HCT116 (cell line): ENCODE measurements at regions not wholly inside any gene's neighbourhood (a gene's known extent, or its start where the extent isn't known, plus 50 kb on each side); places are given as distances from the start of the nearest gene placed in this dataset.

Experiments
- ATAC-seq: fragments of 200-7000 bp; cut with Tn5 transposase; 2 replicates; pipeline ENCODE4 v1.9.1; 2020; ENCODE audit warnings: mild to moderate bottlenecking, moderate library complexity
- BruUV-seq: library from RNA; stranded (reverse); fragments of 400-500 nt; replicated peaks from 2 replicates; lab custom pipeline; 2021; lab: Mats Ljungman, UMichigan
- CTCF ChIA-PET: fragments of 300-600 bp; sonication (Branson Sonifier 250); formaldehyde crosslinking; loops from one replicate; lab custom pipeline; 2021; ENCODE audit warnings: antibody characterized with exemption; lab: Charles Lee
- POLR2A ChIA-PET: fragments of 300-600, 350-600 bp; sonication (Branson Sonifier 250); formaldehyde crosslinking; loops from one replicate; lab custom pipeline; 2021; ENCODE audit warnings: antibody characterized with exemption; lab: Charles Lee
- RAD21 ChIA-PET, 2 experiments: fragments of 300-600 bp; sonication (Branson Sonifier 250); formaldehyde crosslinking; loops; one replicate each; lab custom pipeline; 2023; ENCODE audit warnings: low total read pairs in 2 of 2; ENCODE audit not compliant: uncharacterized antibody in 2 of 2, unreplicated experiment in 2 of 2, low non-redundant PET in 1 of 2; lab: Charles Lee
- DNase-seq: peaks from one replicate; pipeline ENCODE4 v3.0.0-alpha.2; 2010; ENCODE audit warnings: low read depth, low spot score
- H2AFZ ChIP-seq: fragments of 200-600 bp; shearing (Covaris generic), sonication (generic); 2 replicates; pipeline ENCODE4 v1.6.1; 2017; ENCODE audit warnings: low read depth, mixed run types, mixed read lengths, antibody characterized with exemption, low read length; ENCODE audit not compliant: poor library complexity, severe bottlenecking
- H3K27ac ChIP-seq: 2 replicates; pipeline ENCODE4 v1.5.1; 2012; ENCODE audit warnings: low read depth, low read length
- H3K27me3 ChIP-seq: fragments of 200-600 bp; sonication (generic); 2 replicates; pipeline ENCODE4 v1.6.1; 2016; ENCODE audit warnings: mixed run types, low read length, mixed read lengths; ENCODE audit not compliant: insufficient read depth
- H3K36me3 ChIP-seq, 2 experiments: fragments of 200-500 bp in 1 of 2; fragments of 200-600 bp in 1 of 2; sonication (Bioruptor generic) in 1 of 2; sonication (generic) in 1 of 2; 2 replicates each; pipeline versions ENCODE4 v1.5.1 to v1.6.1; 2014 to 2016; ENCODE audit warnings: low read length in 2 of 2, inconsistent platforms in 1 of 2, mixed read lengths in 1 of 2, mixed run types in 1 of 2; ENCODE audit not compliant: insufficient read depth in 2 of 2, control insufficient read depth in 1 of 2
- H3K4me1 ChIP-seq, 2 experiments: fragments of 200-600 bp in 1 of 2; sonication (generic) in 1 of 2; 2 replicates each; pipeline versions ENCODE4 v1.5.1 to v1.6.1; 2012 to 2017; ENCODE audit warnings: low read length in 2 of 2, inconsistent platforms in 1 of 2, mild to moderate bottlenecking in 1 of 2, mixed read lengths in 1 of 2, mixed run types in 1 of 2, moderate library complexity in 1 of 2; ENCODE audit not compliant: insufficient read depth in 2 of 2, control insufficient read depth in 1 of 2
- H3K4me2 ChIP-seq: fragments of 200-600 bp; sonication (generic); 2 replicates; pipeline ENCODE4 v1.6.1; 2017; ENCODE audit warnings: mixed run types, low read length, mixed read lengths
- H3K4me3 ChIP-seq, 2 experiments: fragments of 200-600 bp in 1 of 2; sonication (generic) in 1 of 2; replicated peaks in 1 of 2; 2 replicates each; pipeline ENCODE4 v1.5.1; 2011 to 2016; ENCODE audit warnings: low read length in 2 of 2, control low read depth in 1 of 2, low read depth in 1 of 2, mild to moderate bottlenecking in 1 of 2, mixed read lengths in 1 of 2, mixed run types in 1 of 2
- H3K79me2 ChIP-seq: fragments of 200-600 bp; sonication (generic); 2 replicates; pipeline ENCODE4 v1.6.1; 2017; ENCODE audit warnings: mild to moderate bottlenecking, mixed run types, low read length, moderate library complexity, mixed read lengths; ENCODE audit not compliant: insufficient read depth
- H3K9ac ChIP-seq: fragments of 200-600 bp; sonication (generic); 2 replicates; pipeline ENCODE4 v1.6.1; 2016; ENCODE audit warnings: low read length, mixed read lengths
- H3K9me2 ChIP-seq: fragments of 200-600 bp; sonication (generic), shearing (Covaris generic); 2 replicates; pipeline ENCODE4 v1.6.1; 2017; ENCODE audit warnings: mixed run types, mild to moderate bottlenecking, moderate library complexity; ENCODE audit not compliant: insufficient read depth
- H3K9me3 ChIP-seq, 2 experiments: fragments of 200-500 bp in 1 of 2; fragments of 200-600 bp in 1 of 2; sonication (Bioruptor generic) in 1 of 2; sonication (generic) in 1 of 2; 2 replicates each; pipeline ENCODE4 v1.6.1; 2014 to 2017; ENCODE audit warnings: low read length in 2 of 2, mixed read lengths in 2 of 2, inconsistent platforms in 1 of 2, low read depth in 1 of 2, mild to moderate bottlenecking in 1 of 2, mixed run types in 1 of 2, moderate library complexity in 1 of 2; ENCODE audit not compliant: control insufficient read depth in 1 of 2, insufficient read depth in 1 of 2
- H4K20me1 ChIP-seq: fragments of 200-600 bp; sonication (generic), shearing (Covaris generic); 2 replicates; pipeline ENCODE4 v1.6.1; 2017; ENCODE audit warnings: mixed run types, mild to moderate bottlenecking, moderate library complexity; ENCODE audit not compliant: insufficient read depth
- ATF3 ChIP-seq: IDR thresholded peaks from 2 replicates; pipeline ENCODE4 v1.6.1; 2012
- CBX3 ChIP-seq: IDR thresholded peaks from 2 replicates; pipeline ENCODE4 v1.6.1; 2012; ENCODE audit warnings: low read depth
- CEBPB ChIP-seq: IDR thresholded peaks from 2 replicates; pipeline ENCODE4 v1.6.1; 2012; ENCODE audit warnings: low read depth
- ELF1 ChIP-seq: IDR thresholded peaks from 2 replicates; pipeline ENCODE4 v1.6.1; 2012; ENCODE audit warnings: low read depth, borderline replicate concordance
- EZH2 ChIP-seq: fragments of 200-600 bp; sonication (generic); IDR thresholded peaks from 2 replicates; pipeline ENCODE4 v1.6.1; 2017; ENCODE audit warnings: antibody characterized with exemption, mixed run types
- EZH2phosphoT487 ChIP-seq: fragments of 200-600 bp; IDR thresholded peaks from 2 replicates; pipeline ENCODE4 v1.6.1; 2018; ENCODE audit warnings: antibody characterized with exemption, borderline replicate concordance
- FOSL1 ChIP-seq: IDR thresholded peaks from 2 replicates; pipeline ENCODE4 v1.6.1; 2012; ENCODE audit warnings: low read depth
- JUND ChIP-seq: IDR thresholded peaks from 2 replicates; pipeline ENCODE4 v1.6.1; 2012
- MAX ChIP-seq: IDR thresholded peaks from 2 replicates; pipeline ENCODE4 v1.6.1; 2012
- POLR2A ChIP-seq: IDR thresholded peaks from 2 replicates; pipeline ENCODE4 v1.7.0; 2011; ENCODE audit warnings: borderline replicate concordance; ENCODE audit not compliant: insufficient read depth, insufficient read length; ENCODE audit errors: extremely low read depth
- POLR2AphosphoS5 ChIP-seq: IDR thresholded peaks from 2 replicates; pipeline ENCODE4 v1.6.1; 2011; ENCODE audit warnings: mild to moderate bottlenecking, low read depth, low read length, moderate library complexity
- SIN3A ChIP-seq: IDR thresholded peaks from 2 replicates; pipeline ENCODE4 v1.6.1; 2012; ENCODE audit warnings: low read depth
- SP1 ChIP-seq: IDR thresholded peaks from 2 replicates; pipeline ENCODE4 v1.6.1; 2012; ENCODE audit warnings: low read depth
- SRF ChIP-seq: IDR thresholded peaks from 2 replicates; pipeline ENCODE4 v1.6.1; 2012; ENCODE audit warnings: low read depth
- YY1 ChIP-seq: IDR thresholded peaks from 2 replicates; pipeline ENCODE4 v1.6.1; 2011; ENCODE audit warnings: low read length, low read depth, moderate library complexity, mild to moderate bottlenecking; ENCODE audit not compliant: insufficient replicate concordance; ENCODE audit errors: extremely low read depth
- ZFX ChIP-seq: fragments of 450-650 bp; IDR thresholded peaks from 2 replicates; pipeline ENCODE4 v1.6.1; 2017
- ZNF274 ChIP-seq: fragments of 200-500 bp; sonication (Bioruptor generic); IDR thresholded peaks from 2 replicates; pipeline ENCODE4 v1.6.1; 2014; ENCODE audit warnings: mild to moderate bottlenecking, low read depth, low read length, inconsistent platforms
- intact Hi-C: fragments of 100-400 bp; cut with micrococcal nuclease; formaldehyde crosslinking; loops from 2 replicates; pipeline ENCODE4 v1.10.0; 2022
- TF ChIP-seq, protein P1 (sequence below): IDR thresholded peaks from 2 replicates; pipeline ENCODE4 v1.6.1; 2012; ENCODE audit warnings: low read depth

DNA sequence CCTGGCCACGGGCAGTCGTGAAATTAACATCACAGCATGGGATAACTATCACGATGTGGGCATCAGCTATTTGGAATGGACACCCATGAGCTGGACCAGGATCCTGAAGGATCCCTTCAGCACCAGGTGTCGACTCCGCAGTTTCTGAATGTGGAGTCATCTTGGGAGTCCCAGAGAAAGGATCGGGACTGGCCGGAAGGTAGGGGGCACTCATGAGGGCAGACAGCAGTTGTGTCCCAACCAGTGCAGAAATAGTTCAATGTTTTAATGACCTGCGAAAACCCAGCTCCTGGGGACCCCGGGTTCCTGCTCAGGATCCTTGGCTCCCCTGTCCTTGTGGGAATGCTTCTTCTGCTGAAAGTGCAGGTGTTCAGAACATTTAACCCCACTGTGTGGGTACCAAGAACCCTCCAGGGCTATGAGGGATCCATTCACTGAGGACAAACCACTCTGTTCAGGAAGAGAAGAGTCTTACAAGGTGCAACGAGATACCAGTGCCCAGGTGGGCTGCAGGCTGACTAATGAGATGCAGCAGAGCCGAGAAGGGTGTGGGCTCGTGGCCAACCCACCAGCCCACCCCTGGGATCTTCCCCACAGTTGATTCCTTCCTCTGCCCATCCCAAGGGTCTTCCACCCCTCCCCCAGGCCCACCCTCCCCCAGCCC lies 154.8 kb downstream of the SALL1 start:
- no peaks in the 10 kb centered on the region for H3K79me2 ChIP-seq
- H3K4me2 ChIP-seq, result no peak overlapping the region
- no peaks in the 10 kb centered on the region for H3K9me3 ChIP-seq
- TF ChIP-seq POLR2AphosphoS5, result no peak
- TF ChIP-seq POLR2A, result no peak
- TF ChIP-seq CEBPB, result no peak
- no peak for TF ChIP-seq ATF3
- TF ChIP-seq EZH2phosphoT487, result no peak
- TF ChIP-seq, protein P1, sequence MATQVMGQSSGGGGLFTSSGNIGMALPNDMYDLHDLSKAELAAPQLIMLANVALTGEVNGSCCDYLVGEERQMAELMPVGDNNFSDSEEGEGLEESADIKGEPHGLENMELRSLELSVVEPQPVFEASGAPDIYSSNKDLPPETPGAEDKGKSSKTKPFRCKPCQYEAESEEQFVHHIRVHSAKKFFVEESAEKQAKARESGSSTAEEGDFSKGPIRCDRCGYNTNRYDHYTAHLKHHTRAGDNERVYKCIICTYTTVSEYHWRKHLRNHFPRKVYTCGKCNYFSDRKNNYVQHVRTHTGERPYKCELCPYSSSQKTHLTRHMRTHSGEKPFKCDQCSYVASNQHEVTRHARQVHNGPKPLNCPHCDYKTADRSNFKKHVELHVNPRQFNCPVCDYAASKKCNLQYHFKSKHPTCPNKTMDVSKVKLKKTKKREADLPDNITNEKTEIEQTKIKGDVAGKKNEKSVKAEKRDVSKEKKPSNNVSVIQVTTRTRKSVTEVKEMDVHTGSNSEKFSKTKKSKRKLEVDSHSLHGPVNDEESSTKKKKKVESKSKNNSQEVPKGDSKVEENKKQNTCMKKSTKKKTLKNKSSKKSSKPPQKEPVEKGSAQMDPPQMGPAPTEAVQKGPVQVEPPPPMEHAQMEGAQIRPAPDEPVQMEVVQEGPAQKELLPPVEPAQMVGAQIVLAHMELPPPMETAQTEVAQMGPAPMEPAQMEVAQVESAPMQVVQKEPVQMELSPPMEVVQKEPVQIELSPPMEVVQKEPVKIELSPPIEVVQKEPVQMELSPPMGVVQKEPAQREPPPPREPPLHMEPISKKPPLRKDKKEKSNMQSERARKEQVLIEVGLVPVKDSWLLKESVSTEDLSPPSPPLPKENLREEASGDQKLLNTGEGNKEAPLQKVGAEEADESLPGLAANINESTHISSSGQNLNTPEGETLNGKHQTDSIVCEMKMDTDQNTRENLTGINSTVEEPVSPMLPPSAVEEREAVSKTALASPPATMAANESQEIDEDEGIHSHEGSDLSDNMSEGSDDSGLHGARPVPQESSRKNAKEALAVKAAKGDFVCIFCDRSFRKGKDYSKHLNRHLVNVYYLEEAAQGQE, result no peak
- no peak for TF ChIP-seq ZFX
- TF ChIP-seq SIN3A, result no peak
- no peak for TF ChIP-seq JUND
- TF ChIP-seq ELF1, result no peak
- TF ChIP-seq ZNF274, result no peak
- TF ChIP-seq CBX3, result no peak
- TF ChIP-seq SRF, result no peak
- no peak for TF ChIP-seq FOSL1
- TF ChIP-seq SP1, result no peak
- no peak for TF ChIP-seq YY1
- TF ChIP-seq EZH2, result no peak
- no peak for TF ChIP-seq MAX
- RAD21 ChIA-PET, result no interaction called here
- no peaks in the 10 kb centered on the region for H4K20me1 ChIP-seq
- H3K4me1 ChIP-seq, result no peaks in the 10 kb centered on the region
- H3K9me2 ChIP-seq, result no peaks in the 10 kb centered on the region
- H3K27ac ChIP-seq, result no peak overlapping the region
- H3K4me3 ChIP-seq, result no peak overlapping the region
- POLR2A ChIA-PET, result no interaction called here
- ATAC-seq, result no peak
- H3K36me3 ChIP-seq, result no peaks in the 10 kb centered on the region
- DNase-seq, result no peak
- intact Hi-C loops, result no loop called here
- no TSS peak for BruUV-seq
- CTCF ChIA-PET, result no interaction called here
- no peak overlapping the region for H3K9ac ChIP-seq
- H3K27me3 ChIP-seq, result peaks cover 9% of the 10 kb centered on the region; the same call in 1 of the 2 replicates
- no peak overlapping the region for H2AFZ ChIP-seq
